HG03280 (cell line): ENCODE measurements at regions not wholly inside any gene's neighbourhood (a gene's known extent, or its start where the extent isn't known, plus 50 kb on each side); places are given as distances from the start of the nearest gene placed in this dataset.

ENCODE experiments used
- ATAC-seq: cut with Tn5 transposase; IDR thresholded peaks from one replicate; pipeline ENCODE4 v1.9.1; 2021; ENCODE audit warnings: mild to moderate bottlenecking, moderate library complexity; ENCODE audit not compliant: unreplicated experiment

- no peak for ATAC-seq
Measured at GRCh38 chr5:133778636-133779035, 166.3 kb upstream of the FSTL4 start.

GRCh38 chr5:133777951-133778350 lies 165.6 kb upstream of the FSTL4 start:
- ATAC-seq = no peak

GRCh38 chr5:133775584-133776304 lies 163.4 kb upstream of the FSTL4 start:
- ATAC-seq = no peak

GRCh38 chr5:133773247-133774202 lies 161.2 kb upstream of the FSTL4 start:
- no peak for ATAC-seq

GRCh38 chr5:133769842-133770241 lies 157.5 kb upstream of the FSTL4 start:
- no peak for ATAC-seq

- ATAC-seq = no peak
Measured at GRCh38 chr5:133763744-133764143, 151.4 kb upstream of the FSTL4 start.

GRCh38 chr5:133761632-133762031 lies 149.3 kb upstream of the FSTL4 start:
- no peak for ATAC-seq

- ATAC-seq = no peak
Measured at GRCh38 chr5:133760532-133760931, 148.2 kb upstream of the FSTL4 start.

- ATAC-seq = no peak
Measured at GRCh38 chr5:133758641-133759040, 146.3 kb upstream of the FSTL4 start.

GRCh38 chr5:133757396-133757945 lies 145.1 kb upstream of the FSTL4 start:
- ATAC-seq = no peak

GRCh38 chr5:133756756-133757155 lies 144.4 kb upstream of the FSTL4 start:
- no peak for ATAC-seq

- no peak for ATAC-seq
Measured at GRCh38 chr5:133756036-133756435, 143.7 kb upstream of the FSTL4 start.

GRCh38 chr5:133754575-133755169 lies 142.3 kb upstream of the FSTL4 start:
- ATAC-seq = no peak

- ATAC-seq = no peak
Measured at GRCh38 chr5:133753856-133754255, 141.5 kb upstream of the FSTL4 start.

GRCh38 chr5:133751846-133752245 lies 139.5 kb upstream of the FSTL4 start:
- ATAC-seq = no peak

GRCh38 chr5:133751421-133751820 lies 139.1 kb upstream of the FSTL4 start:
- ATAC-seq = no peak

GRCh38 chr5:133750856-133751255 lies 138.5 kb upstream of the FSTL4 start:
- ATAC-seq = no peak

GRCh38 chr5:133750356-133750755 lies 138.0 kb upstream of the FSTL4 start:
- ATAC-seq = no peak

- no peak for ATAC-seq
Measured at GRCh38 chr5:133749331-133749985, 137.1 kb upstream of the FSTL4 start.

- ATAC-seq = no peak
Measured at GRCh38 chr5:133746834-133747233, 134.5 kb upstream of the FSTL4 start.

- no peak for ATAC-seq
Measured at GRCh38 chr5:133744960-133745308, 132.6 kb upstream of the FSTL4 start.
